Ureter (tissue), 1 donor: ENCODE measurements at regions not wholly inside any gene's neighbourhood (a gene's known extent, or its start where the extent isn't known, plus 50 kb on each side); places are given as distances from the start of the nearest gene placed in this dataset.

ENCODE experiments used
- DNase-seq: peaks from one replicate; pipeline ENCODE4 v3.0.0-alpha.2; 2020; ENCODE audit warnings: low spot score
- donor health status: DM: yes; HTN: yes; CAD: no.

DNA sequence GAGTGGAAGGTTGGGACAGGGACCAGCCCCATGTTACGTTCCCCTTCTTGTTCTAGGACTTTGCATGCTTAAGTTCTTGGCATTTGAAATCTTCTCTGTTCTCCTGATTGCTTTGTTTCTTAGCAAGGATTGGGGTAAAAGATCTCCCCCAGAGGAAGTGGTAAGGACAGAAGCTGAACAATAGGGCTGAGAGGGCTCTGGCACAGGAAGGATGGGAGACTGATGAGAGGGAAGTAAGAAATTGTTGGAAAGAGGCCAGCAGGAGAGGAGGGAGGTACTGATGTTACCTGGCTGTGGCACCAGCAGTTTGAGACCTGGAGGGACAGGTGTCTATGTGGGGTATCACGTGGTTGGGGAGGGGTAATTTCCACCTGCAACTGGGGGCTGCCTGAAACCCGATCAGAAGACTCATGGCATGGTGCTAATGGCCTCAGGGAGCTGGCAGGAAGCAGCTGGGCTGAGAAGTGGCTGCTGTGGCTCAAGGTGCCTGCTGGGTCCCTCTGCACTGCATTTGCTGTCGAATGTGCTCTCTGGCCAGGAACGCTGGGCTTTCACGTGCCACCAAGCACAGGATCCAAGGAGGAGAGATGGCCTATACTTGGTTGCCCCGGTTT, 108.4 kb downstream of the LSM3 start:
- DNase-seq: no peak

DNA sequence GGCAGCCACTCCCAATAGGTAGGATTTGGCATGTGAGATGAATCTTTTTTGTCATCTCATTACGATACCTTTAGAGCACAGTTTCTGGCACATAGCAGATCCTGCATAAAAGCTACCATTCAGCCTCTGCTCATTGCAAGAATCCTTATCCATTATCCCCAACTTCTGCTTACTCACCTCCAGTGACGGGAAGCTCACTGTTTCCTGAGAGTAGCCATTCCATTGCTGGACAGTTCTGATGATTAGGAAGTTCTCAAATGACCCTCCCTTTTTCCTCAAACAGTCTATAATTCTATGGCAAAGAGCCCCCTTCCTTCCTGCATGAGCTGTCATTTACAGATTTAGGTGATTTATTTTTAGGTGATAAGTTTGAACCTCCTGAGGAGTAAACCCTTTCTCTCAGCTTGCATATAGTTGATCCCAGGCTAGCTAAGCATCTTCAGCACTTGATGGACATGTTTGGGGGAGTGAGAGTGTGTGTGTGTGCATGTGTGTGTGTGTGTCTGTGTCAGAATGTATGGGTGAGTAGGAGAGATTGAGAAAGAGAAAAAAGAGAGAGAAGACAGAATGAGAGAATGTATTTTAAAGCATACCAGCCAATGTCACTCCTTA, 109.7 kb downstream of the LSM3 start:
- DNase-seq: no peak

DNA sequence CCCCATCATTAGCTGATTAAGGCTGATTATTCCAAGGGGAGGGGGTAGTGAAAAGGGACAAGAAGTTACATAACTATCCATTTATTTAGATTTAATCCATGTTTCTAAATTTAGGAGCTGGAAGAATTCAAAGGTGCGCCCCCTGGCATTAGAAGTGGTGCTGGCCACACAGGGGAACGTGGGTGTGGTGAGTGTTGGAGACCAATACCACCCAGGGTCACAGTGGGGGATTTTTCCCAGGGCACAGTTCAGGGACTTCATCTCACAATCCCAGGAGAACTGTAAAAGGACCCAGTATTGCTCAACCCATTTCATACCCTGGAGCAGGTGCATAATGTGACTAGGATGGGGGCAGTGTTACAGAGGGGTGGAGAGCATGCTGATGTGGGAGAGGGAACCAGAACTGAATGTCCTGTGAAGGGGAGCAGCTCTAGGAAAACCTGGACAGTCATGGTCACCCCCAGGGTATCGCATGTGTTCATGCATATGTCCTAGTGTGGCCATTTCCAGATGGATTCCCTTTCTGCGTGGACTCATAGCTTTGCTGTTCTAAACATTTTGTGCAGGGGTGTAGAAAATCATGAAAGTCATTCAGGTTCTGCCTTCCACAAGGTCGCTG, 110.3 kb downstream of the LSM3 start:
- DNase-seq: no peak

DNA sequence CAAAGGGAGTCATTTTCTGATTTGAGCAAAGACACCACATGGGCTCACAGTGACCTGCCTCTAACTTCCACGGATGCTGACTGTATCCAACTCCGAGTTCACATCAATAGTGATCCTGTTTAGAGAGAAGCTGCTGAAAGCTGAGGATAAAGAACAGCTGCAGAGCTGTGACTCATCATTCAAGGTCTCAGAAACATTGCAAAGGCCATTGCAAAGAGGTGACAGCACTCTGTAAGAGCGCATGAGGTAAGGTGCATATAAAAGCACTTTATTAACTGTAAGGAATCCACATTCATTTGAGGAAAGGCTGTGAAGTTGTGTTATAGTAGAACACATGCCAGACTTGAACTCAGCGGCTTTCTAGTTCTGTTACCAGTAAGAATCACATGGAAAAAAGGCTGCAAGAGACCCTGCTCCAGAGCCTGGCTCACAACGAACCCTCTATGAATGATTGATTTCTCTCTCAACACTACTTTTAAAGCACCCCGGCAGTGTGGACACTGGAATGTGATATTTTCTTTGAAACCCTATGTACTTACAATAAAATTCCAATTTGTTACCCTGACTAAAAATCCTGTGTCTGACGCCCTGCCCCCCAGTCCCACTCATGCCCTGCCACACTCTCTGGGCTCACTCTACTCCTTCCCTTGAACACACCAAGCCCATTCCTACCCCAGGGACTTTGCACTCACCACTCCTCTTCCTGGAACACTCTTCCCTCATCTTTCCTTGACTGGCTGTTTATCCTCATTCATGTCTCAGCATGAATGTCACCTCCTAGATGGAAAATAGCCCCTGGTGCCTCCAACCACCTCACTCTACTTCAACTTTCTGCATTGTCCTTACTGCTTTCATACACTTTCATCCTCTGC, 111.2 kb downstream of the LSM3 start:
- DNase-seq: no peak

DNA sequence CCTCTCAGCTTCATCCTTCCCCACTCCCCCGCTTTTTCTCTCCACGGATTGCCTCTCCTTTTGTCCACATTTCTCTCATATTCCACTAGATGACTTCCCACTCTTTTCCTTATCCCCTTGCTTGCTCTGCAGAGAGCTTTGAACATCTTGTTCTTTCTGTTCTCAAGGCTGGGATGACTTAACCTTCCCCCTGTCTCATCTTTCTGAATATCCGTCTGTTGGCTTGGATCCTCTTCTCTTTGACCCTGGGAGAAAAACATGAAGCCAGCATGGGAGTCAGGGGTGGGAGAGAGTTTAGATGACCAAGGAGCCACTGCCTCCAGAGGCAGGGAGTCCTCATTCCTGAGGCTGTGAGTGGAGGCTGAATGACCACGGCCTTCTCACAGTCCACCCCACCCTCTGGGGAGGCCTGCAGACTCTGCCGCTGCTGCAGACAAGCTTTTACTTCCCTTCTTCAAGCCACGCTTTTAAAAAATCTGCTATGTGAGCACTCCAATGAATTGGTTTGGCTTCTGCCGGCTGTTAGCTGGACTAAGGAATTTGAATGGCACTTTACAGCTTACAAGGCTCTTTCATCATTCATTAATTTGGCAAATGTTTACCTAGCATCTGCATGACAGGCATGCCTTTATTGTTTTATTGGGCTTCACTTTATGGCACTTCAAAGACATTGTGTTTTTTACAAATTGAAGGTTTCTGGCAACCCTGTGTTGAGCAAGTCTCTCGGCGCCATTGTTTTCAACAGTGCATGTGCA, 111.6 kb upstream of the SLC6A6 start:
- no peak for DNase-seq

DNA sequence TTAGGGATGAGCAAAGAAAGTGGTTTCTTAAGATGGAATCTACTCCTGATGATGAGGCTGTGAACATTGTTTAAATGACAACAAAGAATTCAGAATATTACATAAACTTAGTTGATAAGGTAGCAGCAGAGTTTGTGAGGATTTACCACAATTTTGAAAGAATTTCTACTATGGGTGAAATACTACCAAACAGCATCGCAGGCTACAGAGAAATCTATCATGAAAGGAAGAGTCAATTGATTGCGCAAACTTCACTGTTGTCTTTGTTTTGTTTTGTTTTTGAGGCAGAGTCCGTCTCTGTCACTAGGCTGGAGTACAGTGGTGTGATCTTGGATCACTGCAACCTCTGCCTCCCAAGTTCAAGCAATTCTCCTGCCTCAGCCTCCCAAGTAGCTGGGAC, 107.4 kb upstream of the SLC6A6 start:
- no peak for DNase-seq

DNA sequence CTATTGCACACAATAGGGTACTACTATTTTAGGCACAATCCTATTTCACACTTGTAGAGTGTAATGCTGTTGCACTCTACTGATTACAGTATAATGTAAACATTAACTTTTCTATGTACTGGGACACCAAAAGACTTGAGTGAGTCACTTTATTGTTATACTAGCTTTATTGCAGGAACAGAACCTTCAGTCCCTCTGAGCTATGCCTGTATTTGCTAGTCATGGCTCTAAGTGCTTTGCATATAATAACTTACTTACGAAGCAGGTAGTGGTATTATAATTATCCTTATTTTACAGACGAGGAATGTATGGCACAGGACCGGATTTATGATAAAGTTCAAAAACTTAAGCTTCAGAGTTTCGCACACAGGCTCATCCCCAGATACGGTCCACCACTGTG, 106.6 kb upstream of the SLC6A6 start:
- DNase-seq: no peak

DNA sequence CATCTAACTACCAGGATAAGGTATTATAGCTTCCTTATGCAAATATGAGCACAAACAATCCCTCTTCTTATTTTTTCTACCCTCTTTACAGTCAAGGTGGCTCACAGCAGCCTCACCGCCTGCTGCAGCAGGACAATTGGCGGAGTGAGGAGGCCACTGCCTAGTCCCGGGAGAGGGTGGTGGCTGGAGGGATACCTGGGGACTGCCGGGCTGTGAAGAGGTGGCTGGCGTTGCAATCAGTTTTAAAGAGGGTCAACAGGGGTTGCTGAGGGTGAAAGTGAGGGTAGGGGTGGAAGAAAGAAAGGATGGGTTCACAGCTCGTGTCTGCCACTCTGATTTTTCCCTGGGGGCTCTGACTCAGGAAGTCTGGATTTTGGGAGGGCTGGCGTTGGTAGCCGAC, 105.1 kb upstream of the SLC6A6 start:
- no peak for DNase-seq

DNA sequence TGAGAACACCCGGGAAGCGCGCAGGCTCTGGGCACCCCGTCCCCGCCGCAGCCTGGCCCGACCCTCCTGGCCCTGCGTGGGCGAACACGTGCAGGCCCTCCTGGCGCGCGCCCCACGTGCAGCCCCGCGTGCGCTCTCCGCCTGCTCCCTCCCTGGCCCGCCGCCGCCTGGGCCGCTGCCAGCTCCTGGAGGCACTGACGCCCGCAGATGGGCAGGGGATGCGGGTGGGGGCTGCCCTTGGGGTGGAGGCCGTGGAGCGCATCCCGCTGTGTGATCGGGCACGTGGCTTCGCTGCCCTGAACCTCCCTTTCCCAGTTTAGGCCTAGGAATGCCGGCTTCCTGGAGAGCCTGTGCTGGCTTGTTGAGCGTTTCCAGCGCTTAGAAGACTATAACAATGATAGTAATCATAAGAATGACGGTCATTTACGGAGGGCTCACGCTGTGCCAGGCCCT, 104.6 kb upstream of the SLC6A6 start:
- peak; percentile 76 for DNase-seq

DNA sequence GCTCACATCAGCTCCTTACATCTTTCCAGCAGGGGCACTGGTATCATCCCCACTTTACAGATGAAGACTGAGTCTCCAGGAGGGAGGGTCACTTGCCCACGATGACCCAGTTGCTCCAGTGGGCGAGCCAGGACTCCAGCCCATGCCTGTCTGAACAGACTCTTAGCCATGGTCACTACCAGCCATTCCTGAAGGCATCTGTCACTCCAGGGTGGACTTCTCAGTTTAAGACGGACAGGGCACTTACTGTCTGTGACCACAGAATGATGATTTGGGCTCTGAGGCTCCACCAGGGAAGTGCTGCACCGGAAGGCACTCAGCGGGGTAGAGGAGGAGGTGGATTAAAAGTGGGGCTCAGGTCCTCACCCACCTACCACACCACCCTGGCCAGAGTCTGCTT, 104.0 kb upstream of the SLC6A6 start:
- DNase-seq: no peak

DNA sequence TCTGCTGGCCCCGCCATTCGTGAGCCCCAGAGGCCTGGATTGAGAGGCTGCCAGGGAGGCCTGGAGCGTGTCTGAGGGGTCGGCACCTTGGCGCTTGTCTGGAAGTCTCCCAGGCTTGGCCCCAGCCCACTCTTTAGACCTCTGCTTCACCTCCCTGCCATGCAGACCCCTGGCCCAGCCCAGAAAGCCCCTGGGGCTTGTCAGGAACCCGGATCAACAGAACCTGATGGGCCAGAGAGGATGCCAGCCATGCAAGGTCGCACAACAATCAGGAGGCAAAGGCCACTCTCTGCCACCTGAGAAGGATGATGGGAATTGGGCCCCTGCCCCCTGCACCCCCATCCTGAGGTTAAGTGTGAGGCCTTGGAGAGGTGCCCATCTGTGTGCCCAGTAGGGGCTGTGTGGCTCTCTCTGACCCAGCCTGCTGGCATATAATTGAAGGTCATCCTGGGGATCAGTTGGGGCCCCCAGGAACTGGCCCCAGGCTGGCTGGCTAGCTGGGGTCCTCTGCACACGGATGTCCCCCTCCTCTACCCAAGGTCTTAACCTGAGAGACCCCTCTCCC, 103.3 kb upstream of the SLC6A6 start:
- DNase-seq: no peak

DNA sequence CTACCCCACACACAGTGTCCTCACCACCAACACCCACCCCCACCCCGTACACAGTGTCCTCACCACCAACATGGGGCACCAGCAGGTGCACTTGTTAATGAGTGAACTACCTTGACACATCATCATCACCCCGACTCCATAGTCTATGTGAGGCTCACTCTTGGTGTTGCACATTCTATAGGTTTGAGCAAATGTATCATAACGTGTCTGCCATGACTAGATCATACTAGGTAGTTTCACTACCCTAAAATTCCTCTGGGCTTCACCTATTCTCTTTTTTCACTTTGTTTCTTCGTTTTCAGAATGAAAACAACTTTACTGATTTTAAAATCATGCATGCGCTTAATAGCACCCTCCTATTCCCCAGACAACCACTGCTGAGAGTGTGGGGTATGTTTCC, 102.6 kb upstream of the SLC6A6 start:
- DNase-seq: no peak

DNA sequence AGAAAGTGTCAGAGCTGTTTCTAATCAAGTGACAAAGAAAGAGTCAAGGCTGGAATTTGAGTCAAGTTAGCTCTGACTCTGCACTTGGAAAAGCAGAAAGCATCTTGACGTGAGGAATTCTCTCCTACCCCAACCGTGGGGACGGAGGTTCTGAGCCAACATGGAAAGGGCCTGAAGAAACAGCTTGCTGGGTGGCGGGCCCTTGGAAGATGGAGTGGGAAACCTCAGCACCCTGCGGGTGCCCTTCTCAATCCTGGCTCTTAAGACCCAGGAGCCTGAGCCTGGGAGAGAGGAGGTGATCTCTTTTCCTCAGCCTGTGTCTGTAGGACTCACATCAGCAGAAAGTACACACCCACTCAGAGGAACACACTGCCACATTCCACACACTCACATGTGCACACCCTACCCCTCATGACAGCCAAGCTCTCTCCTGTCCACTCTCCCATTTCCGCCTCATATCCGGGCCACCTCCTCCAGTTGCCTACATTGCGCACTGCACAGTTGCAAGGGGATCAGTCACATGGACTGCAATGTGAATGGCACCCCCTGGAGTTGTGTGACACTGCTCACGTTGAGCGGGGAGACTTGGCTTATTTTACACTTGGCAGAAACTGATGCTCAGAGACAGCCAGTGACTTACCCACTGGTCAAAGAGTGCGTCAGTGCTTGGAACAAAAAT, 101.5 kb upstream of the SLC6A6 start:
- DNase-seq: no peak

DNA sequence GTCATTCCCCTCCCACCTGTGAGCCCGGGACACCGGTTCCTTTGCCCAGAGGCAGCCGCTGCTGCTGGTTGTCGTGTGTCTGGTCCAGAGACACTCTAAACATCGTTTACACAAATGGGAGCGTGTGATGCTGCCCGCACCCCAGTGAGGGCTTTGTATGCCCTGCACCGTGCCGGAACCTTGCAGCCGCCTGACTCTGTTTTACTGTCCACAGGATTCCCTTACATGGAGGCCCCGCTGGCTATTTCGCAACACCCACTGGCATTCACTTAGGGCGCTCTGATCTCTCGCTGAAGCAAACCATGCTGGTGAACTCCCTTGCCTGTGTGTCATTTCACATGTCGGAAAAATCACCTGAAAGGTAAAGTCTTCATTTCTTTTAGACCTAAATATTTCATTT, 100.8 kb upstream of the SLC6A6 start:
- DNase-seq: no peak

DNA sequence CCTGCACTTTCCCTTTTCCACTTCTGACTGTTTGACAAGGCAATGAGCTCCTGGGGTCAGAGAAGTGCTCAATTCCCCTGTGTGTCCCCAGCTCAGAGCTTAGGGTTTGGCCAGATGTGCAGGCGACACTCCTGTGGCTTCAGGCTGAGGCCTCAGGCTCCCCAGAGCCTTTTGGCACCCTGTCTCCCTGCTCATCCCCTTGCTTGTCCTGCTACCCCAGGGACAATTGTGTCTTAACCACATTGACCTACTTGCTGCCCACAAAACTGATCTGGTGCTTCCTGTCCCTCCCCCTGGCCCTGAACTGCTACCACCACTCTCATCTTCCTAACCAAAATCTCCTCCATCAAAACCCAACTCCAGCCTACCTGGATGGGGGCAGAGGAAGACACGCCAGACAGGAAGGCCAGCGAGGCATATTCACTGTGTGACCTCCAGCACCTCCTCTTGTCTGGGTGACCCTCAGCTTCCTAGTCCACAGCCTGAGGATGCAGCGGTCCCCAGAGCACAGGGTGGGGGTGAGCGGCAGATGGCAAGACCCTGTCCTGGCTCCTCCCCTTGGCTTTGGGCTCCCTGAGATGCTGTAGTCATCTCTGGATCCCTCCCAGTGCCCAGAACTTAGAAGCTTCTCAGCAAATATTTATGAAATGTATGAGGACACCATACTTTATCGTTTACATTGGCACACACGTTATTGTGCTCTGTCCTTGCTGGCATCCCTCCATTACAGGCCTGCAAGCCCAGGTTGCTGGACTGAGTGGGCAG, 98.9 kb upstream of the SLC6A6 start:
- no peak for DNase-seq

DNA sequence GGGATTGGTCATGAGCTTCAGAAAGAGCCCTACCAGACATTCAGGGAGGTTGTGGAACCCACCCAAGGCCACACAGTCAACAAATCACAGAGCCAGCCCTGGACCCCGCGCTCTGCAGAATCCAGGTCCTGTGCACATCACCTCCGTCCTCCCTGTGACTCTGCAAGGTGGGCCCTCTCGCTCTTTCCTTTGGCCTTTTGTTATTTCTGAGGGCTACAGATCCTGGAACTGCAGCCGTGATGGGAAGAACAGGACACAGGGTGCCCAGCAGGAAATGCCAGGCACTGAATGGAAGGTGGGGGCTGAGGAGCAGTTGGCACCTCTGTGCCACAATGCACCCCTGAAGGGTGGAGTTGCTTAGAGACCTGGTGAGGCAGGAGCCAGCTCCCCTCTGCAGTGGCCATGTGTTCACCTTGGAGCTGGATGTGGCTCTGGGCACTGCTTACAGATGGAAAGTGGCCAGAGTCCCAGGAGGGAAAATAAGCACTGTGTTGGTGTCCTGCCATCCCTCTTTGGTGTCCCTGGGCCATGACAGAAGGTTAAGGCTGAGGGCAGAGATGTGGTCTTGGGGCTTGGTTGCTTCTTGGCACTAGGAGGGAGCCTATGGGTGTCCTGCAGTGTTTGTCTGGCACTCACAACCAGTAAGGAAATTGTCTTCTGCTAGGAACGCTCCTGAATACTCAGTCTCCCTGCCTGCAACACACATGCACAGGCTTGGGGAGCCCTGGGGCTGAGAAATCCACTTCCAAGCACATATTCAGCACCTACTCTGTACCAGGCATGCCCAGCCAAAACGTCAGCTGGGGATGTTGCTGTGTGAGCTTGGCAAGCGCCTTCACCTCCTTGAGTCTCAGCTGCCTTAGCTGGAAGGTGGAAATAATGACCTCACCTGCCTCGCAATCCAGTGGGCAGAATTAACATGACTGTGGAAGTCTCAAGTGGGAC, 98.0 kb upstream of the SLC6A6 start:
- DNase-seq: no peak

DNA sequence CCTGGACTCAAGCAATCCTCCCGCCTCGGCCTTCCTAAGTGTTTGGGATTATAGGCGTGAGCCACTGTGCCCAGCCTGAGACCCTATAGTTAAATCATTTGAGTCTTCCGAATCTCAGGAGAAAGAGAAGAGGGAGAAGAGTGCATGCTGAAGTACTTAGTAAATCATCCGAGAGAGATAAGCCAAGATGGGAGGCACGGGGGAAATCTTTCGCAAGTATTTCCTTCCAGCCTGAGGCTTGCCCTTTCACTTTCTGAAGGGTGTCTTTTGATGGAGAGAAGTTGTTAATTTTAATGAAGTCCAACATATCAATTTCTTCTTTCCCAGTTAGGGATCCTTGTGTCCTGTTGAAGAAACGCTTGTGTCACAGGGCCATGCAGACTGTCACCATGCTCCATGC, 97.1 kb upstream of the SLC6A6 start:
- no peak for DNase-seq

DNA sequence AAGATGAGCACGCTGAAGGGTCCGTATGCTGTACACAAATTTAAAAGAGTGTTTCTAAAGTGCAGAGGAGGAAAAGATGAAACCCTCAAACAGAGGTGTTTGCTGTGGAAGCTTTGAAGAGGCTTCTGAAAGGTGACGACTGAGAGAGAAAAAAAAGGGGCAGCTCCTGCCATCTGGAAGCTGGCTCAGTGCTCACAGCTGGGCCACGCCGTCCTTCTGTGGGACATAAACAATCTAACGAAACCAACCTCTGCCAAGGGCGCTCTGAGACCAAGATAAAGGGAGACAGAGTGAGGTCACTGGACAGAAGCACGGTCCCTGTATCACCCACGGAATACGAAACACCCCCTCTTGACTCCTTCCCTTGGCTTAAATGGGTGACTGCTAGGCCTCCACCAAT, 96.3 kb upstream of the SLC6A6 start:
- DNase-seq: no peak
